Right renal cortex interstitium (tissue), 3 donors: ENCODE measurements at regions not wholly inside any gene's neighbourhood (a gene's known extent, or its start where the extent isn't known, plus 50 kb on each side); places are given as distances from the start of the nearest gene placed in this dataset.

Experiments
- DNase-seq, 3 donors: peaks; one replicate each; pipeline ENCODE4 v3.0.0-alpha.2; 2013; ENCODE audit warnings: low read depth in 3 of 3, low spot score in 2 of 3

GRCh38 chr3:59311231-59311630 is 261.4 kb upstream of the CFAP20DC start:
- DNase-seq, result no peak

GRCh38 chr3:59310736-59311135 is 260.9 kb upstream of the CFAP20DC start:
- DNase-seq, result no peak

- no peak for DNase-seq
These were observed 258.9 kb upstream of the CFAP20DC start for GRCh38 chr3:59308684-59309083.

GRCh38 chr3:59308001-59308400 is 258.2 kb upstream of the CFAP20DC start:
- DNase-seq, result no peak

- no peak for DNase-seq
These were observed 256.6 kb upstream of the CFAP20DC start for GRCh38 chr3:59306436-59306835.

- DNase-seq, result no peak
These were observed 254.5 kb upstream of the CFAP20DC start for GRCh38 chr3:59304296-59304695.

- DNase-seq, result no peak
These were observed 253.6 kb upstream of the CFAP20DC start for GRCh38 chr3:59303452-59303851.

GRCh38 chr3:59302442-59302841 is 252.6 kb upstream of the CFAP20DC start:
- no peak for DNase-seq

- DNase-seq, result no peak
These were observed 250.9 kb upstream of the CFAP20DC start for GRCh38 chr3:59300733-59301132.

GRCh38 chr3:59299561-59299960 is 249.7 kb upstream of the CFAP20DC start:
- no peak for DNase-seq

- DNase-seq, result no peak
These were observed 240.5 kb upstream of the CFAP20DC start for GRCh38 chr3:59290358-59290757.

GRCh38 chr3:59289831-59290230 is 240.0 kb upstream of the CFAP20DC start:
- no peak for DNase-seq

GRCh38 chr3:59288951-59289350 is 239.1 kb upstream of the CFAP20DC start:
- DNase-seq, result no peak

- no peak for DNase-seq
These were observed 237.1 kb upstream of the CFAP20DC start for GRCh38 chr3:59286791-59287531.

GRCh38 chr3:59285560-59285959 is 235.7 kb upstream of the CFAP20DC start:
- no peak for DNase-seq

GRCh38 chr3:59284926-59285325 is 235.1 kb upstream of the CFAP20DC start:
- no peak for DNase-seq

GRCh38 chr3:59280113-59280512 is 230.3 kb upstream of the CFAP20DC start:
- no peak for DNase-seq

- no peak for DNase-seq
These were observed 228.0 kb upstream of the CFAP20DC start for GRCh38 chr3:59277816-59278215.

GRCh38 chr3:59277201-59277600 is 227.4 kb upstream of the CFAP20DC start:
- no peak for DNase-seq

GRCh38 chr3:59273976-59274375 is 224.2 kb upstream of the CFAP20DC start:
- DNase-seq, result no peak

GRCh38 chr3:59271971-59272370 is 222.1 kb upstream of the CFAP20DC start:
- DNase-seq, result no peak

- no peak for DNase-seq
These were observed 221.1 kb upstream of the CFAP20DC start for GRCh38 chr3:59270921-59271320.

- no peak for DNase-seq
These were observed 220.4 kb upstream of the CFAP20DC start for GRCh38 chr3:59270209-59270608.
